ENCODE measurements at regions not wholly inside any gene's neighbourhood (a gene's known extent, or its start where the extent isn't known, plus 50 kb on each side); places are given as distances from the start of the nearest gene placed in this dataset.

- TF ChIP-seq CTCF (IDR thresholded peaks at IDR 0.05 in 8 of 11, conservative IDR thresholded peaks at IDR 0.05 in 3 of 11), result no peak
- no peak for TF ChIP-seq POLR2A (IDR thresholded peaks at IDR 0.05)
These were observed 962.9 kb downstream of the BRD1 start for GRCh38 chr22:48864748-48865147.

All from spleen (tissue), 7 donors.